ENCODE measurements at regions not wholly inside any gene's neighbourhood (a gene's known extent, or its start where the extent isn't known, plus 50 kb on each side); places are given as distances from the start of the nearest gene placed in this dataset.

GRCh38 chr15:84402856-84403608 is 167.5 kb downstream of the GOLGA6L4 start:
- TF ChIP-seq CTCF (IDR thresholded peaks at IDR 0.05) (no peak), ZFX (IDR thresholded peaks at IDR 0.05; ENCODE audit: borderline replicate concordance) (no peak)

Measured in 22Rv1 (cell line).